ENCODE measurements at regions not wholly inside any gene's neighbourhood (a gene's known extent, or its start where the extent isn't known, plus 50 kb on each side); places are given as distances from the start of the nearest gene placed in this dataset.

DNA sequence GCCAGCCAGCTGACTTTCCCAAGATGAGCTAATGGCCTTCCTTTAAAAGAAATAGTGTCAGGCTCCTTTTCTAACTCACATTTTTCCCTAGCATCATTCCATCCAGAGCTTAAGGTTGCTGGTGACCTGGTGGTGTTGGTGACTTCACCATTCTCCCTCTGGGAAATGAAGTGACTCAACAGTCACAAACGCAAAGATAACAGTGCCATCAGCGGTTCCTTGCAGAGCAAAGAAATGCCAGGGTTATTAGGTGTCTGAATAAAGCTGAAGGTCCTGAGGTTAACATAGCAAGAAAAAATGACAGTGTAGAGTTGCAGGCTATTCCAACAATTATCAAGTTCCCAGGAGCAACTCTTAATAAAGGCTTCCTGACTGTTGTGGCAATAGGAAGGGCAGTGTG lies 111.8 kb upstream of the SLC44A1 start:
- intact Hi-C loops (cut with DNase I; ENCODE audit: low total_unique reads) = no loop called here
- Histone ChIP-seq H3K4me3 (no peak overlapping the region), H3K27me3 (no peaks in the 10 kb centered on the region), H3K36me3 (no peaks in the 10 kb centered on the region), H3K27ac (no peak overlapping the region), H3K4me1 (no peaks in the 10 kb centered on the region), H3K9me3 (no peaks in the 10 kb centered on the region)
- TF ChIP-seq, protein P1, sequence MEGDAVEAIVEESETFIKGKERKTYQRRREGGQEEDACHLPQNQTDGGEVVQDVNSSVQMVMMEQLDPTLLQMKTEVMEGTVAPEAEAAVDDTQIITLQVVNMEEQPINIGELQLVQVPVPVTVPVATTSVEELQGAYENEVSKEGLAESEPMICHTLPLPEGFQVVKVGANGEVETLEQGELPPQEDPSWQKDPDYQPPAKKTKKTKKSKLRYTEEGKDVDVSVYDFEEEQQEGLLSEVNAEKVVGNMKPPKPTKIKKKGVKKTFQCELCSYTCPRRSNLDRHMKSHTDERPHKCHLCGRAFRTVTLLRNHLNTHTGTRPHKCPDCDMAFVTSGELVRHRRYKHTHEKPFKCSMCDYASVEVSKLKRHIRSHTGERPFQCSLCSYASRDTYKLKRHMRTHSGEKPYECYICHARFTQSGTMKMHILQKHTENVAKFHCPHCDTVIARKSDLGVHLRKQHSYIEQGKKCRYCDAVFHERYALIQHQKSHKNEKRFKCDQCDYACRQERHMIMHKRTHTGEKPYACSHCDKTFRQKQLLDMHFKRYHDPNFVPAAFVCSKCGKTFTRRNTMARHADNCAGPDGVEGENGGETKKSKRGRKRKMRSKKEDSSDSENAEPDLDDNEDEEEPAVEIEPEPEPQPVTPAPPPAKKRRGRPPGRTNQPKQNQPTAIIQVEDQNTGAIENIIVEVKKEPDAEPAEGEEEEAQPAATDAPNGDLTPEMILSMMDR (IDR thresholded peaks at IDR 0.05) = no peak
- no peak for TF ChIP-seq POLR2A (IDR thresholded peaks at IDR 0.05)
- no peak for DNase-seq

DNA sequence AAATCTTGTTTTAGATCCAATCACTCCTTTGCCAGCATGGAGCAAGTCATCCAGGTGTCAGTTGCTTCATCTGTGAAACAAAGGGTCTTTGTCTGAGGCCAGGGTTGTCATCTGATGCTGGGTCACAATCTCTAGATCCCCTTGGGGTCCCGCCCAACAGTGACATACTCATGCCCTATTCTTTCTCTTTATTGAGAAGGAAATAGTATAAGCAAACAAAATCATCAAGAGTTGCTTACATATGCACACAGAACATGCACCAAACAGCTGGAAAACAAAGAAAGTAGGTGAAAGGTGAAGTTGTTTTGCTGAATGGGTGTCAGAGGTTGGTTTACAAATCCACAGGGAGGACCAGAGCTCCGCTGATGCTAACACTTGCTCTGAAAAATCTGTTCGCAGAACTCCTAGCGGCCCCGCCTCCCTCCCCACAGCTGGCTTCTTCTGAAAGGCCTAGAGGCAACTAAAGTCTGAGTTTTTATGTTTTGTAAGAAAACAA lies 106.1 kb upstream of the SLC44A1 start:
- H3K27ac ChIP-seq = no peak overlapping the region
- intact Hi-C loops (cut with DNase I; ENCODE audit: low total_unique reads) = no loop called here
- H3K36me3 ChIP-seq = no peaks in the 10 kb centered on the region
- no peaks in the 10 kb centered on the region for H3K4me1 ChIP-seq
- H3K4me3 ChIP-seq = no peak overlapping the region
- no peaks in the 10 kb centered on the region for H3K9me3 ChIP-seq
- TF ChIP-seq, protein P1 (IDR thresholded peaks at IDR 0.05) = no peak
- no peaks in the 10 kb centered on the region for H3K27me3 ChIP-seq
- DNase-seq = peak in 1 of 2 donors; percentile 28

DNA sequence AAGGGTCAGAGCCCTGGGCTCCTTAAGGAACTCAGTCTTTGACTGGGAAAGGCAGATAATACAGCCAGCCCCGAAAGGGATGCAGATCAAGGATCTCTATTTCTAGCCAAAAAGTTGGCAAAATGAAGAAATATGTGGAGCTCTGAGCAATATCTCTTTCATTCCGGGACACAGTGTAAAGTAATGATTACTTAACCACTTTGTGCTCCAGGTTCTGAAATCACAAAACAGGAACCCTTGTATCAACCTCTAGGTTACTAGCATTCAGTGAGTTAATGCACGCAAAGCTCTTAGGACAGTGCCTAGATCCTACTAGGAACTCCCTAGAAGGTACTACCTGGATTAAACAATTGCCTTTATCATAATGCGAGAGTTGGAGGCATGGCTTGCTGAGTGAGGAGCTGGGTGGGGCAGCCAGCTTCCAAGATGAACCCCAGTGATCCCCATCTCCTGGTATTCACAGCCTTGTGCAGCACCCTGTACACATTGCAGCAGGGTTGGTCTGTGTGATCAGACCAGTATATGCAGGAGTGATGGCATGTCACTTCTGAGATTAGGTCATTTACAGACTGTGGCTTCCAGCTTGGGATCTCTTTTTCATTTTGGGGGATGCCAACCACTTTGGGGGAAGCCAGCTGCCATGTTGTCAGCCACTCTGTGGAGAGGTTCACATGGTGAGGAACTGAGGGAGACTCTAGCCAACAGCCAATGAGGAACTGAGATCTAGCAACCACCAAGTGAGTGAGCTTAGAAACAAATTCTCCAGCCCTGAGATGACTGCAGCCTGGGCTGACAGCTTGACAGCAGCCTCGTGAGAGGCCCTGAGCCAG lies 103.1 kb upstream of the SLC44A1 start:
- Histone ChIP-seq H3K9me3 (no peaks in the 10 kb centered on the region), H3K4me1 (no peaks in the 10 kb centered on the region), H3K36me3 (no peaks in the 10 kb centered on the region), H3K27me3 (no peaks in the 10 kb centered on the region), H3K27ac (no peak overlapping the region), H3K4me3 (no peak overlapping the region)
- TF ChIP-seq POLR2A (IDR thresholded peaks at IDR 0.05) = no peak
- TF ChIP-seq, protein P1 (IDR thresholded peaks at IDR 0.05) = no peak
- DNase-seq = no peak
- intact Hi-C loops (cut with DNase I; ENCODE audit: low total_unique reads) = no loop called here

DNA sequence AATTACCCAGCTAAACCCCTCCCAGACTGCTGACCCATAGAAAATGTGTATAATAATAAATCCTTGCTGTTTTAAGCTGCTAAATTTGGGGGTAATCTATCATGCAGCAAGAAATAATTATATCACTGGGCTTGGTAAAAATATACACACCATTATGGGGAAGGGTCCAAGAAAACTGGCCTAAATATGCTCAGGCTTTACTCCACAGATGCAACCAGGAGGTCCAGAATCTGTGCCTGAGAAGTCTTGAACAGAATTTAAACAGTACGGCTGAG lies 102.5 kb upstream of the SLC44A1 start:
- no peaks in the 10 kb centered on the region for H3K27me3 ChIP-seq
- DNase-seq = no peak
- TF ChIP-seq POLR2A (IDR thresholded peaks at IDR 0.05) = no peak
- TF ChIP-seq, protein P1 (IDR thresholded peaks at IDR 0.05) = no peak
- H3K27ac ChIP-seq = no peak overlapping the region
- H3K4me1 ChIP-seq = no peaks in the 10 kb centered on the region
- H3K9me3 ChIP-seq = no peaks in the 10 kb centered on the region
- no peaks in the 10 kb centered on the region for H3K36me3 ChIP-seq
- H3K4me3 ChIP-seq = no peak overlapping the region
- intact Hi-C loops (cut with DNase I; ENCODE audit: low total_unique reads) = no loop called here

DNA sequence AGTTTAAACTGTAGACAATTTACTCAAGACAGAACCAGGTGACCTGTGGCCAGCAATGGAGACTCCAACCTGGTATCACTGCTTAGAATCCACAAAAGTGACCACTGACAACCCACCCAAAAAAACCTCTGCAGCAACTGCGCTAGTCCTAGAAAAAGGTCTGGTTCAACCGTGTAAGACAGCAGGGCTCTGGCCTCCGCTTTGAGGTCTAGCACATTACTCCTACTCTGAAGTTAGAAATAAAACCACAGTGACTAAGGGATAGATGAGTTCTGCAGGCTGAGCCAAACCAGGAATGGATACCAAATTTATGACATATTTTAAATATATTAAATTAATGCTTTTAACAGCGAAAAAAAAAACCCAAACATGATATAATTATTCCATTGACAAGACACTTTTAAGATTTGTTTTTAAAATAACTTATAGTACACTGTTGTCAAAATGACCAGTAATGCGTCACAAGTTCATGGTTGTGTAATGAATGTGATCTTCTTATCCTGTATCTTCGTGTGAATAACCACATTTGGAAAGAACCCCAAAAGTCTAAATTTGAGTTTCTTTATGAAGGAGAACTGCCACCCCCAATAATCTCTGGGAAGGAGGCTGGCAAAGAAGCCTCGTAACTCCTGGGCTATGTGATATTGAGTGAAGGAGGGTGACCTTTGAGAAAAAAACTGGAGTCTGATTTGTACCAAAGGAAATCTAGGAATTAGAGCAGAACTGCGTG lies 101.9 kb upstream of the SLC44A1 start:
- Histone ChIP-seq H3K27me3 (no peaks in the 10 kb centered on the region), H3K27ac (no peak overlapping the region), H3K9me3 (no peaks in the 10 kb centered on the region), H3K4me3 (no peak overlapping the region), H3K36me3 (no peaks in the 10 kb centered on the region), H3K4me1 (no peaks in the 10 kb centered on the region)
- TF ChIP-seq, protein P1 (IDR thresholded peaks at IDR 0.05) = no peak
- TF ChIP-seq POLR2A (IDR thresholded peaks at IDR 0.05) = no peak
- no peak for DNase-seq
- intact Hi-C loops (cut with DNase I; ENCODE audit: low total_unique reads) = no loop called here
